Astrocyte of the spinal cord (primary cell): ENCODE measurements at regions not wholly inside any gene's neighbourhood (a gene's known extent, or its start where the extent isn't known, plus 50 kb on each side); places are given as distances from the start of the nearest gene placed in this dataset.

Experiments used
- DNase-seq: peaks from one replicate; pipeline ENCODE4 v3.0.0; 2011; ENCODE audit warnings: low read depth, low spot score
- H3K4me3 ChIP-seq: 2 replicates; pipeline ENCODE4 v1.5.1; 2011; ENCODE audit warnings: low read depth, mild to moderate bottlenecking, low read length, moderate library complexity
- in situ Hi-C: cut with HindIII; loops from 2 replicates; pipeline ENCODE4 v1.10.0; 2017; ENCODE audit warnings: low sequenced_read_pairs
- TF ChIP-seq, protein P1 (sequence below): IDR thresholded peaks from 2 replicates; pipeline ENCODE4 v1.5.1; 2012; ENCODE audit warnings: low read depth, mild to moderate bottlenecking, low read length, inconsistent platforms

GRCh38 chr1:228984646-228985631 is 249.7 kb downstream of the RHOU start:
- in situ Hi-C loops = no loop called here

DNA sequence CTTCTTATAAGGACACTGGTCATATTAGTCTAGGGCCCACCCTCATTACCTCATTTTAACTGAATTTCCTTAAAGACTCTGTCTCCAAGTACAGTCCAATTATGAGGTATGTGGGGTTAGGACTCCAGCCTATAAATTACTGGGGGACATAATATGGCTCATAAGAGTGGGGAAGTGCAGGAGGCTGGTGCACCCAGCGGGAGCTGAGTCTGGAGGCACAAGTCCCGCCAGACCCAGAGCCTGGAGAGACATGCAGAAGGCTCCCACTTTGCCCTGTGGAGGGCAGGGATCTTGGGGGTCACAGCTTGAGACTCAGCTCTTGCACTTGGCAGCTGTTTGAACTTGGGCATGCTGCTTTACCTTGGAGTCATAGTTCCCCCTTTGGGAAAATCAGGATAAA is 250.4 kb downstream of the RHOU start:
- H3K4me3 ChIP-seq = no peak overlapping the region
- in situ Hi-C loops = no loop called here
- TF ChIP-seq, protein P1, sequence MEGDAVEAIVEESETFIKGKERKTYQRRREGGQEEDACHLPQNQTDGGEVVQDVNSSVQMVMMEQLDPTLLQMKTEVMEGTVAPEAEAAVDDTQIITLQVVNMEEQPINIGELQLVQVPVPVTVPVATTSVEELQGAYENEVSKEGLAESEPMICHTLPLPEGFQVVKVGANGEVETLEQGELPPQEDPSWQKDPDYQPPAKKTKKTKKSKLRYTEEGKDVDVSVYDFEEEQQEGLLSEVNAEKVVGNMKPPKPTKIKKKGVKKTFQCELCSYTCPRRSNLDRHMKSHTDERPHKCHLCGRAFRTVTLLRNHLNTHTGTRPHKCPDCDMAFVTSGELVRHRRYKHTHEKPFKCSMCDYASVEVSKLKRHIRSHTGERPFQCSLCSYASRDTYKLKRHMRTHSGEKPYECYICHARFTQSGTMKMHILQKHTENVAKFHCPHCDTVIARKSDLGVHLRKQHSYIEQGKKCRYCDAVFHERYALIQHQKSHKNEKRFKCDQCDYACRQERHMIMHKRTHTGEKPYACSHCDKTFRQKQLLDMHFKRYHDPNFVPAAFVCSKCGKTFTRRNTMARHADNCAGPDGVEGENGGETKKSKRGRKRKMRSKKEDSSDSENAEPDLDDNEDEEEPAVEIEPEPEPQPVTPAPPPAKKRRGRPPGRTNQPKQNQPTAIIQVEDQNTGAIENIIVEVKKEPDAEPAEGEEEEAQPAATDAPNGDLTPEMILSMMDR = no peak
- no peak for DNase-seq

More at GRCh38 chr1:228984646-228985631, 249.7 kb downstream of the RHOU start:
- DNase-seq = no peak
- H3K4me3 ChIP-seq = no peak overlapping the region
- TF ChIP-seq, protein P1 = no peak

- no peak overlapping the region for H3K4me3 ChIP-seq
- peak; percentile 20 for DNase-seq
- TF ChIP-seq, protein P1 = no peak
- in situ Hi-C loops = no loop called here
These were observed 251.0 kb downstream of the RHOU start for GRCh38 chr1:228986093-228986904.

GRCh38 chr1:228987286-228987685 is 252.0 kb downstream of the RHOU start:
- no peak for DNase-seq
- H3K4me3 ChIP-seq = no peak overlapping the region
- in situ Hi-C loops = no loop called here
- TF ChIP-seq, protein P1 = no peak

GRCh38 chr1:228987736-228988506 is 252.6 kb downstream of the RHOU start:
- in situ Hi-C loops = no loop called here

More at GRCh38 chr1:228987736-228988506, 252.6 kb downstream of the RHOU start:
- no peak for DNase-seq
- TF ChIP-seq, protein P1 = no peak
- no peak overlapping the region for H3K4me3 ChIP-seq
